ENCODE measurements at regions not wholly inside any gene's neighbourhood (a gene's known extent, or its start where the extent isn't known, plus 50 kb on each side); places are given as distances from the start of the nearest gene placed in this dataset.

- no peak for DNase-seq (ENCODE audit: low spot score)
- no peaks in the 10 kb centered on the region for H3K36me3 Mint-ChIP-seq (ENCODE audit: low read depth)
- no peaks in the 10 kb centered on the region for H3K9me3 Mint-ChIP-seq
- intact Hi-C loops (cut with micrococcal nuclease): no loop called here
- no peak overlapping the region for H3K27ac Mint-ChIP-seq
- no peaks in the 10 kb centered on the region for H3K27me3 Mint-ChIP-seq (ENCODE audit: insufficient read depth)
- no peaks in the 10 kb centered on the region for H3K4me1 Mint-ChIP-seq (ENCODE audit: low read depth)
- no peak overlapping the region for H3K4me3 Mint-ChIP-seq
Measured at GRCh38 chr2:57843158-57843557, 203.4 kb upstream of the VRK2 start.

- Mint-ChIP-seq H3K27me3 (ENCODE audit: insufficient read depth) (no peaks in the 10 kb centered on the region), H3K36me3 (ENCODE audit: low read depth) (no peaks in the 10 kb centered on the region), H3K9me3 (no peaks in the 10 kb centered on the region), H3K4me3 (no peak overlapping the region), H3K4me1 (ENCODE audit: low read depth) (no peaks in the 10 kb centered on the region), H3K27ac (no peak overlapping the region)
- DNase-seq (ENCODE audit: low spot score): no peak
- intact Hi-C loops (cut with micrococcal nuclease): no loop called here
Measured at GRCh38 chr2:57848723-57849122, 197.9 kb upstream of the VRK2 start.

GRCh38 chr2:57849843-57850242, 196.8 kb upstream of the VRK2 start:
- H3K4me1 Mint-ChIP-seq (ENCODE audit: low read depth): no peaks in the 10 kb centered on the region
- no peaks in the 10 kb centered on the region for H3K27me3 Mint-ChIP-seq (ENCODE audit: insufficient read depth)
- H3K27ac Mint-ChIP-seq: no peak overlapping the region
- DNase-seq (ENCODE audit: low spot score): no peak
- intact Hi-C loops (cut with micrococcal nuclease): no loop called here
- H3K4me3 Mint-ChIP-seq: no peak overlapping the region
- no peaks in the 10 kb centered on the region for H3K9me3 Mint-ChIP-seq
- no peaks in the 10 kb centered on the region for H3K36me3 Mint-ChIP-seq (ENCODE audit: low read depth)

GRCh38 chr2:57850415-57851130, 196.0 kb upstream of the VRK2 start:
- Mint-ChIP-seq H3K27me3 (ENCODE audit: insufficient read depth) (no peaks in the 10 kb centered on the region), H3K9me3 (no peaks in the 10 kb centered on the region), H3K27ac (no peak overlapping the region), H3K36me3 (ENCODE audit: low read depth) (no peaks in the 10 kb centered on the region), H3K4me1 (ENCODE audit: low read depth) (no peaks in the 10 kb centered on the region), H3K4me3 (no peak overlapping the region)
- intact Hi-C loops (cut with micrococcal nuclease): no loop called here
- DNase-seq (ENCODE audit: low spot score): no peak

- H3K9me3 Mint-ChIP-seq: no peaks in the 10 kb centered on the region
- no peaks in the 10 kb centered on the region for H3K4me1 Mint-ChIP-seq (ENCODE audit: low read depth)
- DNase-seq (ENCODE audit: low spot score): no peak
- no peak overlapping the region for H3K27ac Mint-ChIP-seq
- H3K27me3 Mint-ChIP-seq (ENCODE audit: insufficient read depth): no peaks in the 10 kb centered on the region
- H3K4me3 Mint-ChIP-seq: no peak overlapping the region
- intact Hi-C loops (cut with micrococcal nuclease): no loop called here
- no peaks in the 10 kb centered on the region for H3K36me3 Mint-ChIP-seq (ENCODE audit: low read depth)
Measured at GRCh38 chr2:57855212-57855611, 191.4 kb upstream of the VRK2 start.

GRCh38 chr2:57859755-57860154, 186.9 kb upstream of the VRK2 start:
- H3K9me3 Mint-ChIP-seq: no peaks in the 10 kb centered on the region
- H3K27ac Mint-ChIP-seq: no peak overlapping the region
- no peak for DNase-seq (ENCODE audit: low spot score)
- no peak overlapping the region for H3K4me3 Mint-ChIP-seq
- H3K27me3 Mint-ChIP-seq (ENCODE audit: insufficient read depth): peaks cover 3% of the 10 kb centered on the region
- no peaks in the 10 kb centered on the region for H3K36me3 Mint-ChIP-seq (ENCODE audit: low read depth)
- no peaks in the 10 kb centered on the region for H3K4me1 Mint-ChIP-seq (ENCODE audit: low read depth)
- intact Hi-C loops (cut with micrococcal nuclease): no loop called here

GRCh38 chr2:57862153-57862552, 184.5 kb upstream of the VRK2 start:
- Mint-ChIP-seq H3K4me1 (ENCODE audit: low read depth) (no peaks in the 10 kb centered on the region), H3K36me3 (ENCODE audit: low read depth) (no peaks in the 10 kb centered on the region), H3K27me3 (ENCODE audit: insufficient read depth) (peaks cover 9% of the 10 kb centered on the region), H3K4me3 (no peak overlapping the region), H3K27ac (no peak overlapping the region), H3K9me3 (no peaks in the 10 kb centered on the region)
- intact Hi-C loops (cut with micrococcal nuclease): no loop called here
- no peak for DNase-seq (ENCODE audit: low spot score)

- Mint-ChIP-seq H3K4me3 (no peak overlapping the region), H3K9me3 (no peaks in the 10 kb centered on the region), H3K27ac (no peak overlapping the region), H3K4me1 (ENCODE audit: low read depth) (no peaks in the 10 kb centered on the region), H3K36me3 (ENCODE audit: low read depth) (no peaks in the 10 kb centered on the region), H3K27me3 (ENCODE audit: insufficient read depth) (peaks cover 10% of the 10 kb centered on the region)
- DNase-seq (ENCODE audit: low spot score): no peak
- intact Hi-C loops (cut with micrococcal nuclease): no loop called here
Measured at GRCh38 chr2:57862727-57863126, 183.9 kb upstream of the VRK2 start.

GRCh38 chr2:57864926-57865325, 181.7 kb upstream of the VRK2 start:
- Mint-ChIP-seq H3K9me3 (no peaks in the 10 kb centered on the region), H3K4me3 (no peak overlapping the region), H3K27me3 (ENCODE audit: insufficient read depth) (peaks cover 11% of the 10 kb centered on the region), H3K27ac (no peak overlapping the region), H3K4me1 (ENCODE audit: low read depth) (no peaks in the 10 kb centered on the region), H3K36me3 (ENCODE audit: low read depth) (no peaks in the 10 kb centered on the region)
- intact Hi-C loops (cut with micrococcal nuclease): no loop called here
- no peak for DNase-seq (ENCODE audit: low spot score)

GRCh38 chr2:57867730-57868129, 178.9 kb upstream of the VRK2 start:
- Mint-ChIP-seq H3K4me1 (ENCODE audit: low read depth) (no peaks in the 10 kb centered on the region), H3K9me3 (no peaks in the 10 kb centered on the region), H3K4me3 (no peak overlapping the region), H3K27ac (no peak overlapping the region), H3K36me3 (ENCODE audit: low read depth) (no peaks in the 10 kb centered on the region), H3K27me3 (ENCODE audit: insufficient read depth) (peaks cover 11% of the 10 kb centered on the region)
- DNase-seq (ENCODE audit: low spot score): no peak
- intact Hi-C loops (cut with micrococcal nuclease): no loop called here

GRCh38 chr2:57868619-57869139, 177.9 kb upstream of the VRK2 start:
- no peaks in the 10 kb centered on the region for H3K36me3 Mint-ChIP-seq (ENCODE audit: low read depth)
- H3K27ac Mint-ChIP-seq: no peak overlapping the region
- intact Hi-C loops (cut with micrococcal nuclease): no loop called here

GRCh38 chr2:57869758-57870344, 176.8 kb upstream of the VRK2 start:
- Mint-ChIP-seq H3K4me3 (no peak overlapping the region), H3K27me3 (ENCODE audit: insufficient read depth) (peaks cover 9% of the 10 kb centered on the region), H3K36me3 (ENCODE audit: low read depth) (no peaks in the 10 kb centered on the region)

More at GRCh38 chr2:57868619-57869139, 177.9 kb upstream of the VRK2 start:
- Mint-ChIP-seq H3K4me3 (no peak overlapping the region), H3K4me1 (ENCODE audit: low read depth) (no peaks in the 10 kb centered on the region), H3K27me3 (ENCODE audit: insufficient read depth) (peaks cover 8% of the 10 kb centered on the region), H3K9me3 (no peaks in the 10 kb centered on the region)
- DNase-seq (ENCODE audit: low spot score): no peak

GRCh38 chr2:57876313-57876712, 170.3 kb upstream of the VRK2 start:
- intact Hi-C loops (cut with micrococcal nuclease): no loop called here
- Mint-ChIP-seq H3K9me3 (no peaks in the 10 kb centered on the region), H3K4me1 (ENCODE audit: low read depth) (no peaks in the 10 kb centered on the region), H3K36me3 (ENCODE audit: low read depth) (no peaks in the 10 kb centered on the region), H3K4me3 (no peak overlapping the region), H3K27ac (no peak overlapping the region), H3K27me3 (ENCODE audit: insufficient read depth) (peaks cover 3% of the 10 kb centered on the region)
- DNase-seq (ENCODE audit: low spot score): no peak

More at GRCh38 chr2:57869758-57870344, 176.8 kb upstream of the VRK2 start:
- DNase-seq (ENCODE audit: low spot score): no peak
- H3K9me3 Mint-ChIP-seq: no peaks in the 10 kb centered on the region
- H3K27ac Mint-ChIP-seq: no peak overlapping the region
- no peaks in the 10 kb centered on the region for H3K4me1 Mint-ChIP-seq (ENCODE audit: low read depth)
- intact Hi-C loops (cut with micrococcal nuclease): no loop called here

Data from activated T-helper 1 cell treated with anti-CD3 and anti-CD28 coated beads, Interleukin-12 subunit alpha, Interleukin-12 subunit beta, Interleukin-2, Interleukin-4 antibody, amounts not matched to agents 30 ng/mL and 10 ng/mL and 1 ng/mL, durations not matched to agents 14 hours and 24 hours and 36 hours (primary cell).